Breast epithelium (tissue), 3 donors: ENCODE measurements at regions not wholly inside any gene's neighbourhood (a gene's known extent, or its start where the extent isn't known, plus 50 kb on each side); places are given as distances from the start of the nearest gene placed in this dataset.

Experiments used
- POLR2A ChIP-seq: fragments of 450-650 bp; IDR thresholded peaks from one replicate; pipeline ENCODE4 v1.6.1; 2016; ENCODE audit warnings: antibody characterized with exemption, mild to moderate bottlenecking, moderate library complexity
- TF ChIP-seq, protein P1 (sequence below), 3 donors: fragments of 450-650 bp; IDR thresholded peaks; one replicate each; pipeline ENCODE4 v1.5.1; 2016 to 2017; ENCODE audit warnings: antibody characterized with exemption in 3 of 3, mild to moderate bottlenecking in 3 of 3, moderate library complexity in 3 of 3

DNA sequence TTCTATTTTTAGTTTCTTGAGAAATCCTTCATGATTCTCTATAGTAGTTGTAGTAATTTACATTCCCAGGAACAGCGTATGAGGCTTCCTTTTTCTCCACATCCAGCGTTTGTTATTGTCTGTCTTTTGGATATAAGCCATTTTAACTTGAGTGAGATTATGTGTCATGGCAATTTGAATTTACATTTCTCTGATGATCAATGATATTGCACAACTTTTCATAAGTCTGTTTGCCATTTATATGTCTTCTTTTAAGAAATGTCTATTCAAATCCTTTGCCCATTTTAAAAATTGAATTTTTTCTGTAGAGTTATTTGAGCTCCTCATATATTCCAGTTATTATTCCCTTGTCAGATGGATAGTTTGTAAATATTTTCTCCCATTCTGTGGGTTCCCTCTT, 285.1 kb downstream of the REEP3 start:
- TF ChIP-seq, protein P1, sequence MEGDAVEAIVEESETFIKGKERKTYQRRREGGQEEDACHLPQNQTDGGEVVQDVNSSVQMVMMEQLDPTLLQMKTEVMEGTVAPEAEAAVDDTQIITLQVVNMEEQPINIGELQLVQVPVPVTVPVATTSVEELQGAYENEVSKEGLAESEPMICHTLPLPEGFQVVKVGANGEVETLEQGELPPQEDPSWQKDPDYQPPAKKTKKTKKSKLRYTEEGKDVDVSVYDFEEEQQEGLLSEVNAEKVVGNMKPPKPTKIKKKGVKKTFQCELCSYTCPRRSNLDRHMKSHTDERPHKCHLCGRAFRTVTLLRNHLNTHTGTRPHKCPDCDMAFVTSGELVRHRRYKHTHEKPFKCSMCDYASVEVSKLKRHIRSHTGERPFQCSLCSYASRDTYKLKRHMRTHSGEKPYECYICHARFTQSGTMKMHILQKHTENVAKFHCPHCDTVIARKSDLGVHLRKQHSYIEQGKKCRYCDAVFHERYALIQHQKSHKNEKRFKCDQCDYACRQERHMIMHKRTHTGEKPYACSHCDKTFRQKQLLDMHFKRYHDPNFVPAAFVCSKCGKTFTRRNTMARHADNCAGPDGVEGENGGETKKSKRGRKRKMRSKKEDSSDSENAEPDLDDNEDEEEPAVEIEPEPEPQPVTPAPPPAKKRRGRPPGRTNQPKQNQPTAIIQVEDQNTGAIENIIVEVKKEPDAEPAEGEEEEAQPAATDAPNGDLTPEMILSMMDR (IDR thresholded peaks at IDR 0.05), result no peak
- TF ChIP-seq POLR2A, result no peak
